ENCODE measurements at regions not wholly inside any gene's neighbourhood (a gene's known extent, or its start where the extent isn't known, plus 50 kb on each side); places are given as distances from the start of the nearest gene placed in this dataset.

DNA sequence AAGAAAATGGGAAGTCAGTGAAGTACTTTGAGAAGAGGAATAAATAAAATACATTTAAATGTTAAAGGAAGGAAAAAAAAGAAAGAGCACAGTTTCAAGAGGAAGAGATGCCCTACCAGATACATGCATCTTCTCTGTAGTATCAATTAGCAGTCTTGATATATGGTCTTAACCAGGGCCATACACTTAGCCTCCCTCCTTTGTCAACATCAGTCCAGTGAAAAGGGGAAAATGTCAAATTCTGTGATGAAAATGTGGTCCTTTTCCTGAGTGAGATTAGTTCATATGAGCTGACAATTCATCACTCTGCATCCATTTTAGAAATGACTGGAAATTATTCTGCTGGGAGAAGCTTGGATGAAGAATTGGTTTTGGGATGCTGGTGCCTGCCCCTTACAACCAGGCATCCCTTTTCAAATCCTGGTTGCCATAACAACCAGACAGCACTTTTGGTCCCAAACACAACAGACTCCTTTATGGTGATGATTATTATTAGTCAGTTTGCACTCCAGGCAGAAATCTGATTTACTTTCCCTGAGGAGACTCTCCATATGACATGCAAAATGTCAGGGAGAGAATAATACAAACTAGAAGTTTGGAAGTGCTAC is 933.6 kb upstream of the CDH8 start:
- Mint-ChIP-seq H3K4me3 (no peak overlapping the region), H3K4me1 (ENCODE audit: low read depth) (no peaks in the 10 kb centered on the region), H3K27ac (no peak overlapping the region), H3K9me3 (peaks cover 15% of the 10 kb centered on the region), H3K36me3 (ENCODE audit: low read depth) (no peaks in the 10 kb centered on the region), H3K27me3 (ENCODE audit: insufficient read depth) (no peaks in the 10 kb centered on the region)
- intact Hi-C loops (cut with micrococcal nuclease), result no loop called here
- DNase-seq (ENCODE audit: low spot score), result no peak

GRCh38 chr16:62967611-62968010 is 931.4 kb upstream of the CDH8 start:
- Mint-ChIP-seq H3K36me3 (ENCODE audit: low read depth) (no peaks in the 10 kb centered on the region), H3K27me3 (ENCODE audit: insufficient read depth) (no peaks in the 10 kb centered on the region), H3K4me3 (no peak overlapping the region), H3K27ac (no peak overlapping the region), H3K4me1 (ENCODE audit: low read depth) (no peaks in the 10 kb centered on the region), H3K9me3 (peaks cover 18% of the 10 kb centered on the region)
- DNase-seq (ENCODE audit: low spot score), result no peak
- intact Hi-C loops (cut with micrococcal nuclease), result no loop called here

DNA sequence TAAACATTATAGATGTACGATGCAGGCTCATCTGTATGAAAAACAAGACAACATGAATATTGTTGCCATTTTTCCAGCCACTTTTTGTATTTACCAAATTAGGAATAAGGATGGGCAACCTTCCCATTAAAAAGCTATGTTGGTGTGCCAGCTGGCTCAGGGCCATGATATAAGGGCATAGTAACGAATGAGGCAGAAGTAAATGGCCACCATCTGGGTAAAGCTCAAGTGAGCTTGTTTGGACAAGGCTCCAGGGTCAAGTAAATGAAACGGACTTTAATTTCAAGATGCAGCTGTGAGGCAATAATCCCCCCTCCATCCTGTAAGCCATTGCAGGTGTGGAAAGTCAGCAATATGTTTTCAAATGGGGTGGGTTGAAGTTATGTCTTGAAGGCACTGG is 930.9 kb upstream of the CDH8 start:
- Mint-ChIP-seq H3K9me3 (peaks cover 17% of the 10 kb centered on the region), H3K4me1 (ENCODE audit: low read depth) (no peaks in the 10 kb centered on the region), H3K27ac (no peak overlapping the region), H3K4me3 (no peak overlapping the region), H3K36me3 (ENCODE audit: low read depth) (no peaks in the 10 kb centered on the region), H3K27me3 (ENCODE audit: insufficient read depth) (no peaks in the 10 kb centered on the region)
- DNase-seq (ENCODE audit: low spot score), result no peak
- intact Hi-C loops (cut with micrococcal nuclease), result no loop called here

DNA sequence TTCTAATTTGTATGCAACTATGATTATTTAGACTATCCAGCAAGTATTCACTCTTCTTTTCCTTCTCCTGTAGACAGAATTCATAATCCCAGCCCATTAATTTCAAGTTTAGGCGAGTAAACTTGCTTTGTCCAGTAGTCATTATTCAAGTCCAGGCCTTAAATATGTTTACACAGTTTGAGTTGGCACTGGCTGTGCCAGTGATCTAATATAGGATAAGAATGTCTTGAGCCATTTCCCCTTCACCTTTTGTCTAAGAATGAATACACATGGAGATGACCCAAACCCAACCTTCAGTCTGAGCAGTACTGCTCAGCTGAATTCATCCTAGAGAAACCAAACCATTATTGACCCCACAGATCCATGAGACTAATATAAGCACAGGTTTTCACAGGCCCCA is 930.4 kb upstream of the CDH8 start:
- Mint-ChIP-seq H3K4me3 (no peak overlapping the region), H3K4me1 (ENCODE audit: low read depth) (no peaks in the 10 kb centered on the region), H3K27me3 (ENCODE audit: insufficient read depth) (no peaks in the 10 kb centered on the region), H3K36me3 (ENCODE audit: low read depth) (no peaks in the 10 kb centered on the region), H3K9me3 (peaks cover 23% of the 10 kb centered on the region), H3K27ac (no peak overlapping the region)
- DNase-seq (ENCODE audit: low spot score), result no peak
- intact Hi-C loops (cut with micrococcal nuclease), result no loop called here

DNA sequence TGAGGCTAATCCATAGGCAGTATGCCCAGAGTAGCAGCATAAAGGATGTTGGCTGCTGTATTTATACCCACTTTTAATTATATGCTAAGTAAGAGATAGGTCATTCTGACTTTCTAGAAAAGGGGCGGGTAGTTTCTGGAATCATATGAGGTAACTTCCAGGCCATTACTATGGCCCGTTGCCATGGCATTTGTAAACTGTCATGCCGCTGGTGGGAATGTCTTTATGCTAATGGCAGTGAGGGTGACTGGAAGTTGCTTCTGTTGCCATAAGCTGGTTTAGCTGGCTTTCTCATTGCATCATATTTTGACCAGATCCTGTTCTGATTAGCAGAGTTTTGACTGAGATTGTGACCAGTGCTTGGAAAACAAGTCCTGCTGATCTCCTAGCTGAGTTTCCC is 929.6 kb upstream of the CDH8 start:
- H3K36me3 Mint-ChIP-seq (ENCODE audit: low read depth), result no peaks in the 10 kb centered on the region
- DNase-seq (ENCODE audit: low spot score), result no peak
- H3K4me1 Mint-ChIP-seq (ENCODE audit: low read depth), result no peaks in the 10 kb centered on the region
- H3K4me3 Mint-ChIP-seq, result no peak overlapping the region
- intact Hi-C loops (cut with micrococcal nuclease), result no loop called here
- H3K27me3 Mint-ChIP-seq (ENCODE audit: insufficient read depth), result no peaks in the 10 kb centered on the region
- H3K27ac Mint-ChIP-seq, result no peak overlapping the region
- peaks cover 23% of the 10 kb centered on the region for H3K9me3 Mint-ChIP-seq

GRCh38 chr16:62963846-62964245 is 927.6 kb upstream of the CDH8 start:
- no peaks in the 10 kb centered on the region for H3K4me1 Mint-ChIP-seq (ENCODE audit: low read depth)
- H3K4me3 Mint-ChIP-seq, result no peak overlapping the region
- no peaks in the 10 kb centered on the region for H3K27me3 Mint-ChIP-seq (ENCODE audit: insufficient read depth)
- intact Hi-C loops (cut with micrococcal nuclease), result no loop called here
- DNase-seq (ENCODE audit: low spot score), result no peak
- peaks cover 33% of the 10 kb centered on the region for H3K9me3 Mint-ChIP-seq
- H3K27ac Mint-ChIP-seq, result no peak overlapping the region
- H3K36me3 Mint-ChIP-seq (ENCODE audit: low read depth), result no peaks in the 10 kb centered on the region

DNA sequence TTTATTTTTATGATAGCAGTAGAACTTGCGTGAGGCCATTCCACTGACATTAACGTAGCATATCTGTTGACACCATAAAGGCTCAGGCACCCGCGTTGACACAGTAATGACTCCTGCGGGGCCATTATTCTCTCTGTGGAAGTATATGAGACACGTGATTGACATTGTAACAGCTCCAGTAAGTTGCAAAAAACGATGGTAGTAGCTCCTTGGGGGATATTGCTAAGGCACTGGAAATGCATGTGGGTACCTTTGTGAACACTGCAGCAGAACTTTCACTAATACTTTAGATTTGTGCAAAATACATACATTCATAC is 918.8 kb upstream of the CDH8 start:
- H3K9me3 Mint-ChIP-seq, result peaks cover 30% of the 10 kb centered on the region
- no peak overlapping the region for H3K27ac Mint-ChIP-seq
- no peak overlapping the region for H3K4me3 Mint-ChIP-seq
- intact Hi-C loops (cut with micrococcal nuclease), result no loop called here
- DNase-seq (ENCODE audit: low spot score), result no peak
- H3K36me3 Mint-ChIP-seq (ENCODE audit: low read depth), result no peaks in the 10 kb centered on the region
- H3K4me1 Mint-ChIP-seq (ENCODE audit: low read depth), result no peaks in the 10 kb centered on the region
- H3K27me3 Mint-ChIP-seq (ENCODE audit: insufficient read depth), result no peaks in the 10 kb centered on the region

GRCh38 chr16:62954144-62955032 is 918.1 kb upstream of the CDH8 start:
- H3K27me3 Mint-ChIP-seq (ENCODE audit: insufficient read depth), result no peaks in the 10 kb centered on the region
- no peaks in the 10 kb centered on the region for H3K4me1 Mint-ChIP-seq (ENCODE audit: low read depth)
- no peak for DNase-seq (ENCODE audit: low spot score)
- H3K27ac Mint-ChIP-seq, result no peak overlapping the region
- no peak overlapping the region for H3K4me3 Mint-ChIP-seq
- intact Hi-C loops (cut with micrococcal nuclease), result no loop called here
- peaks cover 24% of the 10 kb centered on the region for H3K9me3 Mint-ChIP-seq
- no peaks in the 10 kb centered on the region for H3K36me3 Mint-ChIP-seq (ENCODE audit: low read depth)

- no peaks in the 10 kb centered on the region for H3K27me3 Mint-ChIP-seq (ENCODE audit: insufficient read depth)
- intact Hi-C loops (cut with micrococcal nuclease), result no loop called here
- H3K36me3 Mint-ChIP-seq (ENCODE audit: low read depth), result no peaks in the 10 kb centered on the region
- DNase-seq (ENCODE audit: low spot score), result no peak
- H3K4me3 Mint-ChIP-seq, result no peak overlapping the region
- no peak overlapping the region for H3K27ac Mint-ChIP-seq
- no peaks in the 10 kb centered on the region for H3K4me1 Mint-ChIP-seq (ENCODE audit: low read depth)
- peaks cover 22% of the 10 kb centered on the region for H3K9me3 Mint-ChIP-seq
Observed at GRCh38 chr16:62950351-62950750, 914.1 kb upstream of the CDH8 start.

DNA sequence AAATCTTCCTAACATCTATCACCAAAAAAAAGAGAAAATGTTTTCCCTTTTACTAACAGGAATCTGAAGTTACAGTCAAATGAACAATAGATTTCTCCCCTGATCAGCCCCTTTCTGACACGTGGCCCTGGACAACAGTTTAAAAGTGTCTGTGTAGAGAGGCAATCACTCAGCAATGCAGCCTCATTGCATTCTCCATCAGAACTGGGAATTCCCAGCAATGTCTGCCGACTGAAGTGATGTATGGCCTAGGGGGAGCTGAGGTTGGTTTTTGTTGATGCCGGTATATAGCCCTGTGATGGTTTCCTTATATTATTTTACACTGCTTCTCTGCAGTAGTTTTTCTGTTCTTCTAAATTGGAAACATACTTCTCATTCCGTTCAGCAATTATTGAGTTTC is 904.3 kb upstream of the CDH8 start:
- intact Hi-C loops (cut with micrococcal nuclease), result no loop called here
- H3K27me3 Mint-ChIP-seq (ENCODE audit: insufficient read depth), result no peaks in the 10 kb centered on the region
- H3K4me1 Mint-ChIP-seq (ENCODE audit: low read depth), result no peaks in the 10 kb centered on the region
- H3K4me3 Mint-ChIP-seq, result no peak overlapping the region
- peaks cover 17% of the 10 kb centered on the region for H3K9me3 Mint-ChIP-seq
- DNase-seq (ENCODE audit: low spot score), result no peak
- no peaks in the 10 kb centered on the region for H3K36me3 Mint-ChIP-seq (ENCODE audit: low read depth)
- no peak overlapping the region for H3K27ac Mint-ChIP-seq

DNA sequence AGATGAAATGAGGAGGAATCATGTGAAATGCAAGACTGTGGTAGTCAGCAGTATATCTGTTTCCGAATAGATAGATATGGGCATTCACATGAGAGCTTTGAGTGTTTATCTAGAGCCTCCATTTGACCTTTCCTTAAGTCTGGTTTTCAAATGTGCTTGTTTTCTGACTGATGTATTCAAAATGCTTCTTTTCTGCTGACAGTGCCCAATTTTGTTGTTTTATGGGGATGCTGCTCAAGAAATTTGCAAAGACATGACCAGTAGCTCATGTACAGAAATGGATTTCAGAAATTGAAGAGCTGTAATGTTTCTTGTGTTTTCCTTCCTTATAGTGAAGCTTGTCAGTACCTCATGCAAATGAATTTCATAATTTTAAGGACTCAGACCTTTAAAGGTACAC is 903.4 kb upstream of the CDH8 start:
- intact Hi-C loops (cut with micrococcal nuclease), result no loop called here
- H3K27ac Mint-ChIP-seq, result no peak overlapping the region
- H3K27me3 Mint-ChIP-seq (ENCODE audit: insufficient read depth), result no peaks in the 10 kb centered on the region
- no peaks in the 10 kb centered on the region for H3K4me1 Mint-ChIP-seq (ENCODE audit: low read depth)
- H3K4me3 Mint-ChIP-seq, result no peak overlapping the region
- peaks cover 13% of the 10 kb centered on the region for H3K9me3 Mint-ChIP-seq
- DNase-seq (ENCODE audit: low spot score), result no peak
- no peaks in the 10 kb centered on the region for H3K36me3 Mint-ChIP-seq (ENCODE audit: low read depth)

DNA sequence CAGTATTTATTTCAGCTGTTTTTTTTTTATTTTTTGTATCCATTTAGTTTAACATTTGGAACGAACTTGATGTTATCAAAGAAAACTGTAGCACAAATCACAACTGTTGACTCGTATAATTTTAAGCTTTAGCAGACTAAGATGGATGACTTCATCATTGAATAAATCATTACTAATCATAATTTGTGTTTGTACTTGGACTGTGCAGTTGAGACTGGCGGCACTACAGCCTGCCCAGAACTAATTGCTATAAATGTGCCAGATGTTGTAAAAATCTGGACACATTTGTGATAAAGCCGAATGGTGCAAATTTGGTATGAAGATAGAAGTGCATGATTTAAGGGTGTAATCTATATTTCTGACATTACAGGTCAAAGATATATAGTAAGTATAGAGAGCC is 897.7 kb upstream of the CDH8 start:
- DNase-seq (ENCODE audit: low spot score), result no peak
- H3K27ac Mint-ChIP-seq, result no peak overlapping the region
- intact Hi-C loops (cut with micrococcal nuclease), result no loop called here
- no peaks in the 10 kb centered on the region for H3K27me3 Mint-ChIP-seq (ENCODE audit: insufficient read depth)
- H3K4me3 Mint-ChIP-seq, result no peak overlapping the region
- peaks cover 27% of the 10 kb centered on the region for H3K9me3 Mint-ChIP-seq
- H3K4me1 Mint-ChIP-seq (ENCODE audit: low read depth), result no peaks in the 10 kb centered on the region
- no peaks in the 10 kb centered on the region for H3K36me3 Mint-ChIP-seq (ENCODE audit: low read depth)

DNA sequence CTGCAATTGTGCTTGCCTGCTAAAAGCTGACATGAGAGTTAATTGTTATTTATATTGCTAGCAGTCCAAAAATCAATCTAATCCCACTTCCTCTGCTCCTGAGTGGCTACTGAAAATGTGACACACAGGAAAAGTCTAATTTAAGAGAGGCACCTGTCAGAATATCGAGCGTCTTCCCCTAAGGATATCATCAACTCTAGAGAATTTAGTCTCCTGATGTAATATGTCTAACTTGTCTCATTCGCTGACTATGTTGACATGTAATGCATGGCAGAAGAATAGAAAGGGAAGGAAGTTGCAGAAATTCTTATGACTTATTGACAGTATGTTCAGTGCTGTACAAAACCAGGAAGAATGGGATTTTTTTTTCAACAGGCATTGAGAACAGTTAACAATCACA is 893.4 kb upstream of the CDH8 start:
- intact Hi-C loops (cut with micrococcal nuclease), result no loop called here
- Mint-ChIP-seq H3K4me3 (no peak overlapping the region), H3K27ac (no peak overlapping the region), H3K9me3 (peaks cover 30% of the 10 kb centered on the region), H3K4me1 (ENCODE audit: low read depth) (no peaks in the 10 kb centered on the region), H3K27me3 (ENCODE audit: insufficient read depth) (no peaks in the 10 kb centered on the region), H3K36me3 (ENCODE audit: low read depth) (no peaks in the 10 kb centered on the region)
- DNase-seq (ENCODE audit: low spot score), result no peak

- Mint-ChIP-seq H3K9me3 (peaks cover 35% of the 10 kb centered on the region), H3K27me3 (ENCODE audit: insufficient read depth) (no peaks in the 10 kb centered on the region), H3K4me1 (ENCODE audit: low read depth) (no peaks in the 10 kb centered on the region), H3K27ac (no peak overlapping the region), H3K36me3 (ENCODE audit: low read depth) (no peaks in the 10 kb centered on the region), H3K4me3 (no peak overlapping the region)
- DNase-seq (ENCODE audit: low spot score), result no peak
- intact Hi-C loops (cut with micrococcal nuclease), result no loop called here
Observed at GRCh38 chr16:62927122-62927521, 890.9 kb upstream of the CDH8 start.
